ENCODE measurements at regions not wholly inside any gene's neighbourhood (a gene's known extent, or its start where the extent isn't known, plus 50 kb on each side); places are given as distances from the start of the nearest gene placed in this dataset.

DNA sequence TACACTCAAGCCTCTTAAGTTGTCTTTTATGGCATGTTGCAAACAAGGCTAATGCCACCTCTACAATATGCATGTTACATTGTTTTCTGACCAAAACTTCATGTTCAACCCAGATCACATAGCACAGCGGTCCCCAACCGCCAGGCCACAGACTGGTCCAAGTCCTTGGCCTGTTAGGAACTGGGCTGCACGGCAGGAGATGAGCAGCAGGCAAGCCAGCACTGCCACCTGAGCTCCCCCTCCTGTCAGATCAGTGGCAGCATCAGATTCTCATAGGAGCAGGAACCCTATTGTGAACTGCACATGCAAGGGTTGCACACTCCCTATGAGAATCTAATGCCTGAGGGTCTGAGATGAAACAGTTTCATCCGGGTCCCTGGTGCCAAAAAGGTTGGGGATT is 324.8 kb upstream of the CHAC2 start:
- DNase-seq = no peak

DNA sequence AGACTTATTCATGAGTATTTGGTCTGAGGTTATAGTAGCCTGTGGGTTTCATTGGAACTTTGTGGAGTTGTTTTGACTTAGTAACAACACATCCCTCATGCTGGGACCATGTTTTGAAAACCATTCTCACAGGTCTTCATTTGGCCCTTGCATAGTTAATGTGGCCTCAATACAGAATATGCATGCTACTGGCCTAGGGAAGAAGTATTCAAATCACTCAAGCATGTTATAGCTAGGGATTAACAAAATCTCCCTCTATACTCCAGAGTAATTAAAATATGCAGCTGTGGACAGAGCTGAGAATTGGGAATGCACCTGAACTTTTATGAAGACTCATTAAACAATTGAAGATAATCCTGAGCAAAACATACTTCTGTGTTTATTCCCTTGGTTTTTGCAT is 325.5 kb upstream of the CHAC2 start:
- no peak for DNase-seq

DNA sequence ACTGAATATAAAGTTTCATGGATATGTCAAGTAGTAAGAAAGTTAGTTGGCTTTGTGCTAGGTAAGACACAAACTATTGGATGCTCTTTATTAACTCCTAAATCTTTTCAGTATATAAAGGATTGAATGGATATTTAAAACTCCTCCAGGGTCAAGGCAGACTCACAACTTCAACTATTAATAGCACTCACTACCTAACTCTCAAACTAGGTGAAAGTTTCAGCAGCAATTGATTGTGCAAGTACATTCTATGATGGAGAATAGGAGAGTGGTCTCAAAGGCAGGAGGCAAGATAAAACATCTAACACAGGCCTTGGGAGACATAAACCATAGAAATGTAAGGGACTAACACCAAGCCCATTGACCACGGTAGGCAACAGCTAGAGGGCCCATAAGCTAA is 328.9 kb upstream of the CHAC2 start:
- DNase-seq = no peak

DNA sequence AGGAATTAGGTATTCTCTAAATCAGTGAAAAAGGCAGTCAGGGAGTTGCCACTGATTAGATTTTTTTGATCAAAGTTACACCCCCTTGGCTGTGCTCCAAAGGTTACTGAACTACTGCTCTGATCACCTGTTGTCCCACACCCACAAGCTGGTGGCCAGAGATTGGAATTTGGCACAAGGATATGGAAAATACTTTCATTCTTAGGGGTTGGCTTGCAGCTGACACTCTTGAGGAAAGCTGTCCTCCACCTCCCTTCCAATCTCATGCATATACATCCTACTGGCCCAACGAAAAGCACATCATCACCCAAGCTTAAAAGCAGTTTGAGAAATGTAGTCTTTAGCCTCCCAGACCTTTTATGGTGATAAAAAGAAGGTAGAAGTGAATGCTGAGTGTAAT is 329.5 kb upstream of the CHAC2 start:
- no peak for DNase-seq

DNA sequence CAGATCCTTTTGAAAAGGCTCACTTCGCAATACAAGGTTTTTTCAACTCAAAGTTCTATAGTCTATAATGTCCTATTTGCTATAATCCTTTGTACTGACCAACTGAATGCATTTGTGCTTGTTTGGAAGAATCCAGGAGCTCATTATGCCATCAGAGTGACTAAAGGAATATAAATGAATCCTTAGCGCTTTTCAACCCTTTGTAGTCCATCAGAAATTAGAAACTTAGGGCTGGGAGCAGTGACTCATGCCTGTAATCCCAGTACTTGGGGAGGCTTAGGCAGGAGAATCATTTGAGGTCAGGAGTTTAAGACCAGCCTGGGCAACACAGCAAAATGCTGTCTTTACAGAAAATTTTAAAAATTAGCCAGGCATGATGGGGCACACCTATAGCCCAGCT is 330.2 kb upstream of the CHAC2 start:
- DNase-seq = no peak

DNA sequence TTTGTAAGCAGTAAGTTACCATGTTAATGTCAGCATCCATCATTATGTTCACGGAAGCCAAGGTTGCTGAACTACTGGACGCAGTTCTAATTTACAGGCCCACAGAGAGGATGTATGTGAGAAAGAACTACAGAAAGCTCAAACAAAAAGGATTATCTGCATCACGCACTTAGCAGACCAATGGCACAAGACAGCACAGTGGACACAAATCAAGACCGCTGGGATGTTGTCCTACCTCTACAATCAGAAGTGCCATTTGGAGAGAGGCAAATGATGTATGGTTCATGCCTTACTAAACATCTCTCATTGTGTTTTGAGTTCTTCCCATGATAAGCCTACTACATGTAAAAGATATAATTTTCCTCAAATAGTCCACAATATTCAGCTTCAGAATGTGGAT is 330.7 kb upstream of the CHAC2 start:
- no peak for DNase-seq

DNA sequence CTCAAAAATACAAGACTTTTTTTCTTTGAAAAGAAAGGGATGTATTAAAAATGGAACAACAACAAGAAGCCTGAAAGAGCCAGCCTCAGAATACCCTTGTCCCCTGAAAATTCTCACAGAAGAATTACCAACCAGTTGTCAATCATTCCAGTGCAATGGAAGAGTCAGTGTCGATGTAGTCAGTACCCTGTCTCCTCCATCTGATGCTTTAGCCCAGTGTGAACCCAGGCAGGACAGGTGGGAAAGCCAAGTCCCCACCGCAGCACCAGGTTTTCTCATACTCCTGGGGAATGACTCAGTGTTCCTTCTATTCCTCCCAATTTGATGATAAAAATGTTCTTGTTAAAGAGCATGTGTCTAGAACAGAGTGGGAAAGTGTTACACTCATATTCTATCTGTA is 332.0 kb upstream of the CHAC2 start:
- DNase-seq = no peak

DNA sequence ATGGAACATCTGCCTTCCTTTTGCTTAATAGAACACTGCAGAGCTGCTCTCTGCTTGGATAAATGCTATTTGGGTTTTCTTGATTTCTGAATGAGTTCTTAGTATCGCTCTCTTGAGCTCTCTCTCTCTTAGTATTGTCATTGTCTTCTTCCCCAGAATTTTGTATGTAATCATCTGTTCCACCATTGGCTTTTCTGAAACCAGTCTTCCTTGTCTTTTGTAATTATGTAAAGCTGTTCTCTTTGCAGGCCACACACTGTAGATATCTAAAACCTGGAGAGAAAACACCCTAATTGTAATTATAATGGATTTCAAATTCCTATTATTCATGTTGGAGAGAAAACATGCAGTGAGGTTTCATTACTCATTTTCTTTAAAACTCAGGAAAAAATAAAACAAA is 333.1 kb upstream of the CHAC2 start:
- DNase-seq = no peak

DNA sequence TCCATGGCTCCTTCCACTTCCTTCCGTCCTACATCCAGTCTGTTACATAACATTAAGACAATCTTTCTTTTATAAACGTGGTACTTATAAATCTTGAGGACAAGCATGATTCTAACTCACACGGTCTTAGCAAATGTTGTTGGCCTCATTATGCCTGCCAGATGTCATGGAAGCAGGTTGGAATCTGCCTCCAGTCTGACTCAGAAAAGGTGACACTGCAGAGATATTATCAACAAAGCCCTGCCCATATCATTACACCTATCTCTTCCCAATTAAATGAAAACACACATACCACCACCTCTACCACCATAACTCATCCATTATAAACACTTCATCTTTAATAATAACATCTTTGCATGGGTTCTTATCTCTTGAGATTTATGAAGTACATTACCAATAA is 334.7 kb upstream of the CHAC2 start:
- no peak for DNase-seq

DNA sequence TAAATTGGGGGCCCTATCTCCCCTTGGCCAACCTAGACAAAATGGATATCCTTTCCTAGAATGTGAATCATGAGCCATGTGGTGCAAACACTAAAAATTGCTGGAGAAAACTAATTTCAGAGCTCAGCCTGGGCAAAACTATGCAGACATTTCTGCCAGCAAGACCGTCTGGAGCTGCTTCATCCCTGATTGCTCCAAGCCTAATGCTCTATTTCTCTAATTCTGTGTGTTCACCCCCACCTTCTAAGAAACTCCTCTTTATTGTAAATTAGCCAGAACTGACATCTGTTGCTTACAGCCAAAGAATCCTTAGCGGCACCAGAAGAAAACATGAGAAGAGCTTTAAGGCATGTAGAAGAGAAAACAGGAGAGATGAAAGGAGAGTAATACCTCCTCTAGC is 337.7 kb upstream of the CHAC2 start:
- DNase-seq = no peak

DNA sequence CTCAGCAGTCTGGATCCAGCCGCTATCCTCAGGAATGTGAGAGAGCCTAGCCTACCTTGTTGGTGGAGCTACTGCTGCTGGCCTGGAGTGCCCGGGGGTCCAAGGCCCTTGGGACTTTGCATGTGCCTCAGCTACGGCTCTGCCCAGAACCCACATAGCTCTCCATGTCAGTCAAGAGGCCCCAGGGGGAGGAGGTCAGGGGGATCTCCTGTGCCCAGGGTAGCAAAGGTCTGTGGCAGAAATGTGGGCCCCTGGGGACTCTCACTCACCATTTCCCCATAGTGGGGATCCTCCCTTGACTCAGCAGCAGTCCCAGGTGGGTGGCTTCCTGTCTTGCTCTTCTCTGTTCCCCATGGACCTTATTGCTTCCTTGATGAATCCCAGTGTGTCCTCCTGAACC is 342.7 kb upstream of the CHAC2 start:
- DNase-seq = no peak

DNA sequence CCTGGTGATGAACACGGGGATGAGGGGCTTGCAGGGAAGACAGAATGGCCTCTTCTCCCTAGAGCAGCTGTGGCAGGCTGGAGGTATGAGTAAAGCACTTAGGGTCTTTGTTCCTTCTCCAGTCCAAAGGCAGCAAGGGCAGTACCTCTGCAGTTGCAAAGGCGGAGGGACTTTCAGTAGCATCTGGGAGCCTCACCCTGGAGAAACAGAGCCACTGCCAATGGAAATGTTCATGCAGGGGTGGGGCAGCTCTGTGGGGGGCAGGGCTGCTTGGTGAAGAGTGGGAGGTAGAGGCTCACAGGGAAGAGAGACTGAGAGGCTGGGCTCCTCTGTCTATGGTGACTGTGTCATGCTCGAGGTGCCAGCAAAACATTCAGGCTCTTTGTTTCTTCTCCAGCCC is 344.1 kb upstream of the CHAC2 start:
- DNase-seq = no peak

DNA sequence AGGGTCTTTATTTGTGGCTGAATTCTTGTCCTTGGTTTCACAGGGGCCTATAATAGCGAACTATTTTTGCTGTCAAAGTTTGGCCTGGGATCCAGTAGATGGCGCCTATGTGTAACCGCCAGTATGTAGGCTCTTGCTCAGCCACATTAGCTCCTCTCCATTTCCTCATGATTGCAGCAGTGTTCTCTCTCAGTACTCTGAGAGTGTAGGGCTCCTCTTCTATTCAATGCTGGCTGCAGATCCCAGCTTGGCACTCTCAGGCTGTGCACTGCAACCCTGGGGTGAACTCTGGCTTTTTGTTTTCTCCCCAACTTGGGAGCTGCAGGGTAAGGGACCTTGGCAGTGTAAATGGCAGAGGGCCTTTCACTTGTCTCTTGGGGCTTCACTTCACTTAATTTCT is 344.6 kb upstream of the CHAC2 start:
- peak; percentile 33 for DNase-seq

DNA sequence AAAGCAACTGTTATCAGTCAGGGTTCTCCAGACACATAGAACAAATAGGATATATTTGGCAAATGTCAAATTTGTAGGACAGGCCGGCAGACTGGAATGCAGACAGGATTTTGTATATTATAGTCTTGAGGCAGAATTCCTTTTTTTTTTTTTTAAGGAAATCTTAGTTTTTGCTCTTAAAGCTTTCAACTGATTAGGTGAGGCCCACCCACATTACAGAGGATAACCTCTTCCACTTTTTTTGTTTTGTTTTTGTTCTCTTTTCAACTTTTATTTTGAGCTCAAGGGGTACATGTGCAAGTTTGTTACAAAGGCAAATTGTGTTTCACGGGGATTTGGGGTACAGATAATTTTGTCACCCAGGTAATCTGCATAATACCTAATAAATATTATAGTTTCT is 350.2 kb upstream of the CHAC2 start:
- DNase-seq = no peak

DNA sequence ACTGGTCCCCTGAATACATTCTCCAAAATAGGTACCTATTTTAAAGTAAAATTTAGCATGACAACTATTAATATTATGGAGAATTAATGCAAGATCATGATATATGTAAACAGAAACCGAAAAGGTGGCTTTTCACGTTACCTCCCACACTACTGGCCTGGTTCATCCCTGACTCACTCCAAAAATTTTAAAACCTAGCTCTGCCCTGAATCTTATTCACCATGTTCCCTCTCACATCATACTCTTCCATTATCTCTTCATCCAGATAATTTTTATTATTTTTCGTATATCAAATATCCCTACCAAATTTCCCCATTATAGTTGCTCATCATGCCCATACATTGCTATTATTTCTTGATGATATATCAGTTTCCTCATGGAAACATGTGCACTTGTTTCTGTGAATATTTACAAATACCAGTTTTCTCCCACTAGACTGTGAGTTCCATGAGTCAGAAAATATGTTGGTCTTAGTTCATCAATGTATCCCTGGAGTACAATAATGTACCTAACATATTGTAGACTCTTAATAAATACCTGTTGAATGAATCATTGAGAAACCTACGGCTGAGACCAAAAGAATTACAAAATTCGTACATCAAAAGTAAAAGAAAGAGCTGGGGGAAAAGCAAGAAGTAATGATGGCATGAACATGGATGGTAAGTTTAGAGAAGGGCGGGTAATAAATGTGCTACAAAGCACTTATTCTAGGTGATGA is 360.1 kb upstream of the CHAC2 start:
- no peak for DNase-seq

DNA sequence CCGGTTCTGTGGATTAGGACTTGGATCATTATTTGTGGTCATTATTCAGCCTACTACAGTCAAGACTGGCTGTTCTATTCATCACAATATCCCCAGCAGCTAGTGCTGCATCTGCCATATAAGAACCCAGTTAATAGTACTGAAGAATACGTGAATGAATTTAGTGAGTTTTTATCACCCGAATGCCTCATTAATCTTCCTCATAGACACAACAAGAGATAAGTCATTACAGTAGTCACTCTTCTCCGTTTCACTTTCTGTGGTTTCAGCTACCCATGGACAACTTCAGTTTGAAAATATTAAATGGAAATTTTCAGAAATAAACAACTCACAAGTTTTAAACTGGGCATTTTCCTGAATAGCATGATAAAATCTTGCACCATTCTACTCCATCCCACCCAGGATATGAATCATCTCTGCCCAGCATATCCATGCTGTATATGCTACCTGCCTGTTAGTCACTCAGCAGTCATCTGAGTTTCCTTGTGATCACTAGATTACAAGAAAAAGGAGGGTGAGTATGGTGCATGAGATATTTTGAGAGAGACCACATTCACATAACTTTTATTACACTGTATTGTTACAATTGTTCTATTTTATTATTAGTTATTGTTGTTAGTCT is 363.7 kb upstream of the CHAC2 start:
- no peak for DNase-seq

DNA sequence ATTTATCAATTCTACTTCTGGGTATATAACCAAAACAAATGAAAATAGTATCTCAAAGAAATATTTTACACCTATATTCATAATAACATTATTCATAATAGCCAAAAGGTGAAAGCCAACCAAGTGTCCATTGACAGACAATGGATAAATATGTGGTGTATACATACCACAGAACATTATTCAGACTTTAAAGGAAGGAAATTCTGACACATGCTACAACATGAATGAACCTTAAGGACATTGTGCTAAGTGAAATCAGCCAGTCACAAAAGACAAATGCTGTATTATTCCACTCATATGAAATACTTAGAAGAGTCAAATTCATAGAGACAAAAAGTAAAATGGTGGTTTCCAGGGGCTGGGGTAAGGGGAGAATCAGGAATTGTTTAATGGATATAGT is 370.5 kb upstream of the CHAC2 start:
- DNase-seq = no peak

DNA sequence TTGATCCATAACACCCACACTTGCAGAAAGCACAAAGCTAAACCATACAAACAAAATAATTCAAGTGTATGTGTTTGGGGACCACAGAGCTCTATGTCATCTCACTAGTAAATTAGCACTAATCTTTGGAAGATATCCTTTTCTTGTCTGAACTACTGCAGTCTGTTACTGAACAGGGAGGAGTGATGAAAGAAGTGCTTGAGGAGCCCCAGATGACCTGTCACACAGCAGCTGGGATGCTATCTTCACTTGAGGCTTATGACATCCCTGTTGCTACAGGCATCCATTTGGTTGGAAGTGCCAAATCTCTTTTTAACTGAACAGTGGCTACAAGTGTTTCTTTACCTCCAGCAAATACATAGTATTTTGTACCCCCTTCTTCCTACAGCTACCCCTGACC is 386.3 kb upstream of the CHAC2 start:
- DNase-seq = no peak

DNA sequence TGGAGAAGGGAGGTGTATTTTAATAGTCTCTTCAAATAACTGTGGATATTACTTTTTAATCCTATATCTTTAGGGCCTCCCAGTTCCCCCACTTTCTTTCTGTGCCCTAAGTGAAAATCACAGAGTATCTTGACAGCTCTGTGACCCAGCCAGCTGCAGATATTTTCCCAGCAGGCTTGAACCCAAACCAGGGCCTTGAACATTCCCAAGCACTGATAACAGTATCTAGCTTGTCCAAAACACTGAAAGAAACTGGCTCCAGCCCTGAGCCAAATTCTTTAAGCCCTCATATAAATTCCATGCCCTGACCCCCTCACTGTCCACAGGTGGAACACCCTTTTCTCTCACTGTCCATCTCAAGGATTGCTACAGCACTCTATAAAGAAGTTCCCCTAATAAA is 388.1 kb upstream of the CHAC2 start:
- DNase-seq = no peak

DNA sequence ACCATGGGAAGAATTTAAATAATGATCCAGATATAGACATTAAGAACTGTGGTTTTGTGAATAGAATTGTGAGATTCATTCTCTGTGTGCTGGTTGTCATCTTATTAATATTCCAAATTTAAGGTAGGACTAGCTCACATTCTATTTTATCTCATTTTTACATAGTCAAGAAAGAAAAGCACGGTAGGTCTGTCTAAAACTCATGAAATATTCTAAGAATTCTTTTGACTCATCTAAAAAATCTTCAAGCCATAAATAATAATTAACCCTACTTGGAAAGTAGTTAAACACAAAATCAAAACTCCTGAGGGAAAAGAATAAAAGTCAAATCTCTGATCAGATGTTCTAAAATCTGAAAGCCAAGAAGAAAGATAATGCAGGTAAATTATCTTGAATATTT is 388.8 kb upstream of the CHAC2 start:
- DNase-seq = no peak

DNA sequence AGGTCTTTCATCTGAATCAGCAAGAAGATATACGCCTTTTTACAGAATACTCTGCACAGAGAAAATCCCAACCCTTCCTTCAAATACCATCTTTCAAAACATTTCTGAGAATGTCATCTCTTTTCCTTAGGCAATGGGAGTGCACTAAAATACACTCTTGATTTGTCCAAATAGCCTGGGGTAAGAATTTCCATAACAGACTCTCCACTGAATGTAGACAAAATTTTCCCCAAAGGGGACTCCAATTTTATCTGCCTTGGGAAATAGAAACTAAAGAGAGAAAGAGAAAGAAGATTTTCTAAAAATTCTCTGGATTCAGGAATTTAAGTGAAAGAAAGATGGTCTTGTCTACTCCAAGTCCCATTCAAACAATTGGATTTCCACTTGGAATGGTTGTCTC is 394.5 kb upstream of the CHAC2 start:
- no peak for DNase-seq

DNA sequence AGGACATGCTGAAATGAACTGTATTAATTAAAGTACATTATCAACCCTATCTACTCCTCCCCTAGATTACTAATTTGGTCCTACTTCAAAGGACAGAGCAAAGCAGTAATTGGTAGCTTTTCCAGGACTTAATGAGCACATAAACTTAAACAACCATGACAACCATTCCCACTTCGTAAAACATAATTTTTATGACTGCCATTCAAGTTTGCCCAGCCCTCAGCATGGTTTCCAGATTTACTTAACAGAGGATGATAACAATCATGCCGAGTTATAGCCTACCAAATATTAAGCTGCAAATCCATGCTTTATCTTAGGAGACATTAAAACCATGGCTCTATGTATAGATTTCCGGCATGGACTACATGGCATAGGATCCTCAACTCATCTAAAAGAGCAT is 401.1 kb upstream of the CHAC2 start:
- peak; percentile 14 for DNase-seq

DNA sequence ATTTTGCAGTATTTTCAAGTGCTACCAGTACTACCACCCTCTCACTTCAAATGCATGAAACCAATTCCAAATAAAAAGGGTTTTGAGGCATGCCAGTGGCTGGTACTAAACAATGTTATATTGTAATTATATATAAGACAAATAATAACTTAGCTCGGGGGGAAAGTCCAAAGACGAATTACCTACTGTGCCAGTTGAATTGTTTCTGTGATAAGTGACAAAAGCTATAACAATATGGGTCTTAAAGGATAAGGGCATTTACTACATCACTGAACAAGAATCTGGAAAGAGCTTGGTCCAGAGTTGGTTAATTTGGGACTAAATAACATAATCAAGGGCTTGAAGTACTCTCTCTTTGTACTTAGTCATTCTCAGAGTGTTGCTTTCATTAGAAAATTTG is 404.7 kb upstream of the CHAC2 start:
- no peak for DNase-seq

DNA sequence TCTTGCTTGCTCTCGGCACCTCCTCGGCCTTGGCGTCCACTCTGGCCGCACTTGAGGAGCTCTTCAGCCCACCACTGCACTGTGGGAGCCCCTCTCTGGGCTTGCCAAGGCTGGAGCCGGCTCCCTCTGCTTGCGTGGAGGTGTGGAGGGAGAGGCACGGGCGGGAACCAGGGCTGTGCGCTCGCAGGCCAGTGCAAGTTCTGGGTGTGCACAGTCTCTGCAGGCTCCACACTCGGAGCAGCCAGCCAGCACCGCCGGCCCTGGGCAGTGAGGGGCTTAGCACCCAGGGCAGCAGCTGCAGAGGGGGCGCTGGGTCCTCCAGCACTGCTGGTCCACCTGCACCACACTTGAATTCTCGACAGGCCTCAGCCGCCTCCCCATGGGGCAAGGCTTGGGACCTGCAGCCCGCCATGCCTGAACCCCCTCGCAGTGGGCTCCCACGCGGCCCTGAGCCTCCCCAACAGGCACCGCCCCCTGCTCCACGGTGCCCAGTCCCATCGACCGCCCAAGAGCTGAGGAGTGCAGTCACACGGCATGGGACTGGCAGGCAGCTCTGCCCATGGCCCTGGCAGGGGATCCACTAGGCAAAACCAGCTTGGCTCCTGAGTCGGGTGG is 411.2 kb upstream of the CHAC2 start:
- DNase-seq = no peak
